IMR-90 (cell line): ENCODE measurements at regions not wholly inside any gene's neighbourhood (a gene's known extent, or its start where the extent isn't known, plus 50 kb on each side); places are given as distances from the start of the nearest gene placed in this dataset.

Experiments used
- ATAC-seq: fragments of 200-7000 bp; cut with Tn5 transposase; 2 replicates; pipeline ENCODE4 v1.9.1; 2020; ENCODE audit warnings: low read depth, mild to moderate bottlenecking, moderate library complexity
- BruUV-seq: library from RNA; stranded (reverse); fragments of 400-500 nt; replicated peaks from 2 replicates; lab custom pipeline; 2021; lab: Mats Ljungman, UMichigan
- CTCF ChIA-PET: fragments of 300-600 bp; formaldehyde crosslinking; extraction: SDS; loops from one replicate; lab custom pipeline; 2021; ENCODE audit warnings: antibody characterized with exemption; lab: Yijun Ruan, JAX
- POLR2A ChIA-PET: fragments of 300-600 bp; sonication (Branson Sonifier 250); formaldehyde crosslinking; loops from one replicate; lab custom pipeline; 2022; ENCODE audit warnings: antibody characterized with exemption; ENCODE audit not compliant: unreplicated experiment; lab: Charles Lee
- DNase-seq: peaks from one replicate; pipeline ENCODE4 v3.0.0; 2013
- H2AFZ ChIP-seq: replicated peaks from 2 replicates; pipeline ENCODE3; 2013; ENCODE audit warnings: low read length, mild to moderate bottlenecking; ENCODE audit not compliant: poor library complexity
- H2AK5ac ChIP-seq: 2 replicates; pipeline ENCODE4 v1.6.1; 2013; ENCODE audit warnings: low read depth, low read length, inconsistent platforms
- H2AK9ac ChIP-seq: replicated peaks from 2 replicates; pipeline ENCODE3; 2013; ENCODE audit warnings: mild to moderate bottlenecking, low read depth, low read length, moderate library complexity; ENCODE audit not compliant: poor library complexity
- H2BK120ac ChIP-seq: 2 replicates; pipeline ENCODE4 v1.6.1; 2013; ENCODE audit warnings: low read depth, low read length, inconsistent platforms
- H2BK15ac ChIP-seq: 3 replicates; pipeline ENCODE4 v1.6.1; 2013; ENCODE audit warnings: low read depth, low read length, inconsistent platforms
- H2BK20ac ChIP-seq: 2 replicates; pipeline ENCODE4 v1.6.1; 2013; ENCODE audit warnings: low read depth, mild to moderate bottlenecking, inconsistent platforms, low read length, moderate library complexity
- H2BK5ac ChIP-seq: 2 replicates; pipeline ENCODE4 v1.6.1; 2013; ENCODE audit warnings: mild to moderate bottlenecking, low read depth, low read length, inconsistent platforms; ENCODE audit not compliant: poor library complexity, severe bottlenecking
- H3K14ac ChIP-seq: replicated peaks from 2 replicates; pipeline ENCODE4 v1.6.1; 2013; ENCODE audit warnings: low read depth, low read length, inconsistent platforms
- H3K18ac ChIP-seq: 2 replicates; pipeline ENCODE4 v1.6.1; 2013; ENCODE audit warnings: low read depth, low read length, control low read depth
- H3K23ac ChIP-seq: 2 replicates; pipeline ENCODE4 v1.6.1; 2013; ENCODE audit warnings: low read depth, low read length, inconsistent platforms
- H3K27ac ChIP-seq: 2 replicates; pipeline ENCODE4 v1.5.1; 2013; ENCODE audit warnings: mild to moderate bottlenecking, control low read depth, low read length; ENCODE audit not compliant: insufficient read depth
- H3K27me3 ChIP-seq: 2 replicates; pipeline ENCODE4 v1.6.1; 2013; ENCODE audit warnings: low read length; ENCODE audit not compliant: control insufficient read depth, insufficient read depth
- H3K36me3 ChIP-seq: 2 replicates; pipeline ENCODE4 v1.6.1; 2013; ENCODE audit warnings: low read length, mixed read lengths; ENCODE audit not compliant: control insufficient read depth, insufficient read depth
- H3K4ac ChIP-seq: 2 replicates; pipeline ENCODE4 v1.6.1; 2013; ENCODE audit warnings: low read depth, low read length, inconsistent platforms
- H3K4me1 ChIP-seq: 2 replicates; pipeline ENCODE4 v1.6.1; 2013; ENCODE audit warnings: low read length, mixed read lengths; ENCODE audit not compliant: control insufficient read depth, insufficient read depth
- H3K4me2 ChIP-seq: 2 replicates; pipeline ENCODE4 v1.6.1; 2013; ENCODE audit warnings: low read depth, mild to moderate bottlenecking, control low read depth, low read length, moderate library complexity
- H3K4me3 ChIP-seq: 2 replicates; pipeline ENCODE4 v1.5.1; 2013; ENCODE audit warnings: low read depth, mild to moderate bottlenecking, control low read depth, low read length, moderate library complexity; ENCODE audit not compliant: insufficient read depth
- H3K56ac ChIP-seq: 2 replicates; pipeline ENCODE4 v1.6.1; 2013; ENCODE audit warnings: low read length, inconsistent platforms; ENCODE audit not compliant: insufficient read depth; ENCODE audit errors: extremely low read depth
- H3K79me1 ChIP-seq, 2 experiments: 2 replicates each; pipeline ENCODE4 v1.6.1; 2013; ENCODE audit warnings: low read length in 2 of 2, inconsistent platforms in 1 of 2, low read depth in 1 of 2
- H3K9ac ChIP-seq: 2 replicates; pipeline ENCODE4 v1.6.1; 2013; ENCODE audit warnings: low read depth, low read length, control low read depth
- H3K9me1 ChIP-seq: 2 replicates; pipeline ENCODE4 v1.6.1; 2013; ENCODE audit warnings: low read length, inconsistent platforms; ENCODE audit not compliant: insufficient read depth
- H3K9me3 ChIP-seq: 2 replicates; pipeline ENCODE4 v1.6.1; 2013; ENCODE audit warnings: low read length; ENCODE audit not compliant: control insufficient read depth, insufficient read depth
- H4K20me1 ChIP-seq: 2 replicates; pipeline ENCODE4 v1.6.1; 2013; ENCODE audit warnings: low read length, inconsistent platforms; ENCODE audit not compliant: insufficient read depth
- H4K5ac ChIP-seq: 2 replicates; pipeline ENCODE4 v1.6.1; 2013; ENCODE audit warnings: mild to moderate bottlenecking, low read depth, low read length, control low read depth
- H4K8ac ChIP-seq, 2 experiments: 2 replicates each; pipeline ENCODE4 v1.6.1; 2013; ENCODE audit warnings: low read depth in 2 of 2, low read length in 2 of 2, control low read depth in 1 of 2, inconsistent platforms in 1 of 2
- H4K91ac ChIP-seq: 2 replicates; pipeline ENCODE4 v1.6.1; 2013; ENCODE audit warnings: low read depth, low read length, inconsistent platforms; ENCODE audit not compliant: insufficient read depth
- BHLHE40 ChIP-seq: fragments of 150-350 bp; IDR thresholded peaks from 2 replicates; pipeline ENCODE4 v1.6.1; 2016; ENCODE audit warnings: mild to moderate bottlenecking, low read depth, low read length
- CHD1 ChIP-seq: IDR thresholded peaks from 2 replicates; pipeline ENCODE4 v1.6.1; 2012; ENCODE audit warnings: low read depth, low read length, improper control_type of control experiment
- FOS ChIP-seq: fragments of 150-350 bp; IDR thresholded peaks from 2 replicates; pipeline ENCODE4 v1.6.1; 2016; ENCODE audit warnings: low read depth, low read length
- MXI1 ChIP-seq: IDR thresholded peaks from 2 replicates; pipeline ENCODE4 v1.6.1; 2012; ENCODE audit warnings: low read depth, mild to moderate bottlenecking, low read length, moderate library complexity, borderline replicate concordance
- RAD21 ChIP-seq: IDR thresholded peaks from 2 replicates; pipeline ENCODE4 v1.6.1; 2012; ENCODE audit warnings: low read length, improper control_type of control experiment
- WGBS, 2 experiments: methylation state at CpG; one replicate each; pipeline versions ENCODE4 v1.1.5 to v1.1.7; 2013; ENCODE audit warnings: missing lambda C conversion rate in 2 of 2; ENCODE audit not compliant: insufficient read length in 1 of 2; ENCODE audit errors: extremely low coverage in 2 of 2; 5-methylcytosine and 5-hydroxymethylcytosine counted together
- dilution Hi-C: fragments of 300-500 bp; cut with HindIII; formaldehyde crosslinking; loops from one replicate; pipeline ENCODE4 v1.14.3; 2018; ENCODE audit warnings: low sequenced_read_pairs; ENCODE audit not compliant: unreplicated experiment
- in situ Hi-C: fragments of 300-500 bp; cut with MboI; formaldehyde crosslinking; loops from 3 replicates; pipeline ENCODE4 v1.14.3; 2019; ENCODE audit warnings: low sequenced_read_pairs, inconsistent platforms, mixed read lengths
- intact Hi-C: fragments of 100-400 bp; cut with micrococcal nuclease; formaldehyde crosslinking; loops from 2 replicates; pipeline ENCODE4 v1.10.0; 2022
- TF ChIP-seq, protein P1 (sequence below): conservative IDR thresholded peaks from 2 replicates; pipeline ENCODE4 v1.5.1; 2012; ENCODE audit warnings: mild to moderate bottlenecking, low read depth, low read length, improper control_type of control experiment

DNA sequence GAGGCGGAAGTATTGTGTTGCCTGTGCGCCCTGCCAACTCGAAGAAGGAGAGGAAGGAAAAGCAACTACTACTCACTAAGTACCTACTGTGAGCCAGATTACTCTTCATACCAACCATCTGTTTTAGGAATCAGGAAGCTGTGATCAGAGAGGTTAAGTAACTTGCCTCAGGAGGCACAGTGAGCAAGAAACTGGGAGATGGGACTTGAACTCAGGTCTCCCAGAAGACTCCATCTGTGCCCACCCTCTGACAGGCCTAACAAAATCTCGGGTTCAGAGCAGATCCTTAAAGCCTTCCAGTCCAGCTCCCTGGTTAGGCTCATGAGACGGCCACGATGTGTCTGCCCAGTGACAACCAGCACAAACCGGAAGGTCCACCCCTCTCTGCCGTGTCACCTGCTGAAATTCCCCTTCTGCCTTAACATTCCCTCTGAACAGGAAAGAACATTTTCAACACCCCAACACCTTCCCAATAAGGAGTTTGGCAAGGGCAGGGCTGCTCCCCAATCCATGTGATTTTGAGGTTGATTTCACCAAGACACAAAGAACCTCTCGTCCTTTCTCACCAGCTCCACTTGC, 230.1 kb downstream of the TOMM20 start:
- POLR2A ChIA-PET, result interaction anchor here (0.5 kb wide), 1 partner anchor 174 kb away, joined by 3 read pairs; no protein-coding TSS in a partner anchor
- in situ Hi-C loops, result no loop called here

More for the DNA sequence above, 230.1 kb downstream of the TOMM20 start:
- WGBS, 2 experiments, result 70% methylated on average over 3 of the region's 9 CpGs; no CpG with 5 or more reads in 1 of the 2 experiments
- TF ChIP-seq MXI1, result no peak
- no peak for TF ChIP-seq BHLHE40
- TF ChIP-seq, protein P1, sequence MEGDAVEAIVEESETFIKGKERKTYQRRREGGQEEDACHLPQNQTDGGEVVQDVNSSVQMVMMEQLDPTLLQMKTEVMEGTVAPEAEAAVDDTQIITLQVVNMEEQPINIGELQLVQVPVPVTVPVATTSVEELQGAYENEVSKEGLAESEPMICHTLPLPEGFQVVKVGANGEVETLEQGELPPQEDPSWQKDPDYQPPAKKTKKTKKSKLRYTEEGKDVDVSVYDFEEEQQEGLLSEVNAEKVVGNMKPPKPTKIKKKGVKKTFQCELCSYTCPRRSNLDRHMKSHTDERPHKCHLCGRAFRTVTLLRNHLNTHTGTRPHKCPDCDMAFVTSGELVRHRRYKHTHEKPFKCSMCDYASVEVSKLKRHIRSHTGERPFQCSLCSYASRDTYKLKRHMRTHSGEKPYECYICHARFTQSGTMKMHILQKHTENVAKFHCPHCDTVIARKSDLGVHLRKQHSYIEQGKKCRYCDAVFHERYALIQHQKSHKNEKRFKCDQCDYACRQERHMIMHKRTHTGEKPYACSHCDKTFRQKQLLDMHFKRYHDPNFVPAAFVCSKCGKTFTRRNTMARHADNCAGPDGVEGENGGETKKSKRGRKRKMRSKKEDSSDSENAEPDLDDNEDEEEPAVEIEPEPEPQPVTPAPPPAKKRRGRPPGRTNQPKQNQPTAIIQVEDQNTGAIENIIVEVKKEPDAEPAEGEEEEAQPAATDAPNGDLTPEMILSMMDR, result no peak
- no peak for TF ChIP-seq CHD1
- TF ChIP-seq FOS, result no peak
- no peak for TF ChIP-seq RAD21
- intact Hi-C loops (no loop called here), dilution Hi-C loops (no loop called here)
- peak overlapping the region; percentile 77 for H4K91ac ChIP-seq
- no peak overlapping the region for H3K9ac ChIP-seq
- peak overlapping the region; percentile 12; the same call in 1 of the 2 replicates for H3K27ac ChIP-seq
- no peaks in the 10 kb centered on the region for H3K9me3 ChIP-seq
- H3K36me3 ChIP-seq, result no peaks in the 10 kb centered on the region
- H3K14ac ChIP-seq, result peak overlapping the region; percentile 38
- H3K4me1 ChIP-seq, result peaks cover 16% of the 10 kb centered on the region
- no peak for ATAC-seq
- H3K9me1 ChIP-seq, result peaks cover 11% of the 10 kb centered on the region
- no peak overlapping the region for H2AFZ ChIP-seq
- H4K5ac ChIP-seq, result no peak overlapping the region; the same call in 1 of the 2 replicates
- peak overlapping the region; percentile 86 for H3K4ac ChIP-seq
- no peak overlapping the region for H3K4me3 ChIP-seq
- no TSS peak for BruUV-seq
- peak overlapping the region; percentile 37 for H2BK5ac ChIP-seq
- peak overlapping the region; percentile 76 for H2BK120ac ChIP-seq
- no peaks in the 10 kb centered on the region for H3K79me1 ChIP-seq
- H2BK15ac ChIP-seq, result peak overlapping the region; percentile 90
- H2BK20ac ChIP-seq, result peak overlapping the region; percentile 90
- H3K56ac ChIP-seq, result no peak overlapping the region
- peak overlapping the region; percentile 9 to 84; a peak in 3 of 4 replicates for H4K8ac ChIP-seq
- CTCF ChIA-PET, result interaction anchor here (0.6 kb wide), 1 partner anchor 376 kb away, joined by 5 read pairs; no protein-coding TSS in a partner anchor
- H3K27me3 ChIP-seq, result no peaks in the 10 kb centered on the region
- no peak overlapping the region for H3K4me2 ChIP-seq
- H3K23ac ChIP-seq, result peak overlapping the region; percentile 35
- H2AK9ac ChIP-seq, result peak overlapping the region; percentile 70
- no peaks in the 10 kb centered on the region for H4K20me1 ChIP-seq
- H3K18ac ChIP-seq, result peak overlapping the region; percentile 44; the same call in 1 of the 2 replicates
- peak overlapping the region; percentile 91 for H2AK5ac ChIP-seq
- DNase-seq, result no peak
